ENCODE measurements at regions not wholly inside any gene's neighbourhood (a gene's known extent, or its start where the extent isn't known, plus 50 kb on each side); places are given as distances from the start of the nearest gene placed in this dataset.

DNA sequence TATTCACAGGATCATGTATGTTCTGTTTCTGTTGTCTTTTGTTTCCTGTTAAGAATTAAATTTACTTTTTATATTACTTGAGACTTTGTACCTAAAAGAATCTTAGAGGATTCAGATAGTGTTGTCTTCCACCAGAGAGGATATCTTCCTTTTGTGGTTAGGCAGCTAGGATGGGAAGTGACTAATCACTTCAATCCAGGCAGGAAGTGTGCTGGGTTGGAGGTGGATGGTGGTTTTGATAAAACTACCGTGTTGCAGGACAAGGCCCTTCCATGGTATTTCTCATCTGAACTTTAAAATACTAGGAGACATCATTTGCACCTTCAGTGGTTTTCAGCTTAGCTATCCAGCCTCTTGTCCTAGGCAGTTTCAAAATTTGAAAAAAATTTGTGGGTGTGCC lies 728.6 kb upstream of the CDH2 start:
- H3K4me3 ChIP-seq (ENCODE audit: low read depth, low read length): no peak overlapping the region
- DNase-seq (ENCODE audit: low read depth): no peak
- TF ChIP-seq, protein P1, sequence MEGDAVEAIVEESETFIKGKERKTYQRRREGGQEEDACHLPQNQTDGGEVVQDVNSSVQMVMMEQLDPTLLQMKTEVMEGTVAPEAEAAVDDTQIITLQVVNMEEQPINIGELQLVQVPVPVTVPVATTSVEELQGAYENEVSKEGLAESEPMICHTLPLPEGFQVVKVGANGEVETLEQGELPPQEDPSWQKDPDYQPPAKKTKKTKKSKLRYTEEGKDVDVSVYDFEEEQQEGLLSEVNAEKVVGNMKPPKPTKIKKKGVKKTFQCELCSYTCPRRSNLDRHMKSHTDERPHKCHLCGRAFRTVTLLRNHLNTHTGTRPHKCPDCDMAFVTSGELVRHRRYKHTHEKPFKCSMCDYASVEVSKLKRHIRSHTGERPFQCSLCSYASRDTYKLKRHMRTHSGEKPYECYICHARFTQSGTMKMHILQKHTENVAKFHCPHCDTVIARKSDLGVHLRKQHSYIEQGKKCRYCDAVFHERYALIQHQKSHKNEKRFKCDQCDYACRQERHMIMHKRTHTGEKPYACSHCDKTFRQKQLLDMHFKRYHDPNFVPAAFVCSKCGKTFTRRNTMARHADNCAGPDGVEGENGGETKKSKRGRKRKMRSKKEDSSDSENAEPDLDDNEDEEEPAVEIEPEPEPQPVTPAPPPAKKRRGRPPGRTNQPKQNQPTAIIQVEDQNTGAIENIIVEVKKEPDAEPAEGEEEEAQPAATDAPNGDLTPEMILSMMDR (IDR thresholded peaks at IDR 0.05; ENCODE audit: insufficient read depth, low read depth, low read length, missing control alignments): no peak

- H3K4me3 ChIP-seq (ENCODE audit: low read depth, low read length): no peak overlapping the region
- DNase-seq (ENCODE audit: low read depth): no peak
- TF ChIP-seq, protein P1 (IDR thresholded peaks at IDR 0.05; ENCODE audit: insufficient read depth, low read depth, low read length, missing control alignments): no peak
These were observed 727.9 kb upstream of the CDH2 start for GRCh38 chr18:28904789-28905364.

- H3K4me3 ChIP-seq (ENCODE audit: low read depth, low read length): no peak overlapping the region
- TF ChIP-seq, protein P1 (IDR thresholded peaks at IDR 0.05; ENCODE audit: insufficient read depth, low read depth, low read length, missing control alignments): no peak
- DNase-seq (ENCODE audit: low read depth): no peak
These were observed 726.4 kb upstream of the CDH2 start for GRCh38 chr18:28903306-28903705.

- no peak for DNase-seq (ENCODE audit: low read depth)
- TF ChIP-seq, protein P1 (IDR thresholded peaks at IDR 0.05; ENCODE audit: insufficient read depth, low read depth, low read length, missing control alignments): no peak
- no peak overlapping the region for H3K4me3 ChIP-seq (ENCODE audit: low read depth, low read length)
These were observed 713.9 kb upstream of the CDH2 start for GRCh38 chr18:28890791-28891190.

- no peak overlapping the region for H3K4me3 ChIP-seq (ENCODE audit: low read depth, low read length)
- TF ChIP-seq, protein P1 (IDR thresholded peaks at IDR 0.05; ENCODE audit: insufficient read depth, low read depth, low read length, missing control alignments): no peak
- no peak for DNase-seq (ENCODE audit: low read depth)
These were observed 707.4 kb upstream of the CDH2 start for GRCh38 chr18:28884304-28884703.

- H3K4me3 ChIP-seq (ENCODE audit: low read depth, low read length): no peak overlapping the region
- DNase-seq (ENCODE audit: low read depth): no peak
- TF ChIP-seq, protein P1 (IDR thresholded peaks at IDR 0.05; ENCODE audit: insufficient read depth, low read depth, low read length, missing control alignments): no peak
These were observed 703.9 kb upstream of the CDH2 start for GRCh38 chr18:28880856-28881255.

DNA sequence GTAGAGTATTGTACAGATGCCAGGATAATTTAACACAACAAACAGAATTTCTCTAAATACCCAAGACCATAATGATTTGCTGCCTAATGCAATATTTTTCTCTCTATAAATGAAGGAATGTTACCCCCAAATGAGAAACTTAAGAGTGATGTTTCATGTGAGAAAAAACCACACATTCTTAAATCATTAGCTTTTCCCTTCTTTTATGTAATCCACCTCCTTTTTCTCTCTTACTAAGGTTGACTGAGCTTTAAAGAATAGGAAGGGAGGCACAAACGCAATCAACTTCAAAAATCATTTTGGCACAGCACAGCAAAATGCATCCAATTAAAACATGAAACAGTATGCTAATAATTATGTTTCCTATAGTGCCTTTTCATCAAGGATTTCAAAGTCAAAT lies 698.1 kb upstream of the CDH2 start:
- no peak overlapping the region for H3K4me3 ChIP-seq (ENCODE audit: low read depth, low read length)
- no peak for DNase-seq (ENCODE audit: low read depth)
- TF ChIP-seq, protein P1 (IDR thresholded peaks at IDR 0.05; ENCODE audit: insufficient read depth, low read depth, low read length, missing control alignments): no peak

Data from GM12865 (cell line).